Keratinocyte (primary cell): ENCODE measurements at regions not wholly inside any gene's neighbourhood (a gene's known extent, or its start where the extent isn't known, plus 50 kb on each side); places are given as distances from the start of the nearest gene placed in this dataset.
"Not testable (repeated sequence)": the region's sequence is repeated elsewhere in the genome, so short reads cannot be mapped to it uniquely, and the experiment has no call there.

Source experiments
- DNase-seq: peaks from one replicate; pipeline ENCODE4 v3.0.0-alpha.2; 2011; ENCODE audit warnings: low read depth, missing footprints, low spot score
- FAIRE-seq: peaks from 2 replicates; lab custom pipeline; 2011; peaks lifted over from hg19 to GRCh38; lab: Jason Lieb, UNC
- H2AFZ ChIP-seq: 2 replicates; pipeline ENCODE4 v1.6.0; 2012; ENCODE audit warnings: low read length, control low read depth, inconsistent platforms; ENCODE audit not compliant: control insufficient read depth
- H3K27ac ChIP-seq: 2 replicates; pipeline ENCODE4 v1.5.1; 2011; ENCODE audit warnings: low read length; ENCODE audit not compliant: control insufficient read depth, insufficient read depth
- H3K27me3 ChIP-seq: 3 replicates; pipeline ENCODE4 v1.6.0; 2011; ENCODE audit warnings: low read length; ENCODE audit not compliant: control insufficient read depth, insufficient read depth; ENCODE audit errors: extremely low read depth
- H3K36me3 ChIP-seq, 2 experiments: 2 replicates in 1 of 2; 3 replicates in 1 of 2; pipeline ENCODE4 v1.5.1; 2011; ENCODE audit warnings: low read length in 2 of 2, mild to moderate bottlenecking in 1 of 2; ENCODE audit not compliant: control insufficient read depth in 2 of 2, insufficient read depth in 2 of 2; ENCODE audit errors: extremely low read depth in 1 of 2
- H3K4me1 ChIP-seq: 3 replicates; pipeline ENCODE4 v1.5.1; 2011; ENCODE audit warnings: low read length; ENCODE audit not compliant: control insufficient read depth, insufficient read depth; ENCODE audit errors: extremely low read depth
- H3K4me2 ChIP-seq: 3 replicates; pipeline ENCODE4 v1.6.0; 2011; ENCODE audit warnings: low read depth, low read length; ENCODE audit not compliant: control insufficient read depth, insufficient read depth; ENCODE audit errors: extremely low read depth
- H3K4me3 ChIP-seq, 3 experiments: fragments of 200-600 bp in 1 of 3; sonication (generic) in 1 of 3; 2 replicates in 2 of 3; 3 replicates in 1 of 3; pipeline ENCODE4 v1.5.1; 2011 to 2016; ENCODE audit warnings: low read length in 3 of 3, mild to moderate bottlenecking in 3 of 3, control low read depth in 2 of 3, inconsistent platforms in 1 of 3, low read depth in 1 of 3, mixed read lengths in 1 of 3, mixed run types in 1 of 3, moderate library complexity in 1 of 3; ENCODE audit not compliant: control insufficient read depth in 2 of 3, insufficient read depth in 2 of 3; ENCODE audit errors: extremely low read depth in 1 of 3
- H3K79me2 ChIP-seq: 2 replicates; pipeline ENCODE4 v1.6.0; 2012; ENCODE audit warnings: low read length; ENCODE audit not compliant: control insufficient read depth, insufficient read depth
- H3K9ac ChIP-seq: 3 replicates; pipeline ENCODE4 v1.6.0; 2011; ENCODE audit warnings: low read length; ENCODE audit not compliant: control insufficient read depth, insufficient read depth; ENCODE audit errors: extremely low read depth
- H3K9me1 ChIP-seq: 3 replicates; pipeline ENCODE4 v1.6.0; 2011; ENCODE audit warnings: low read length; ENCODE audit not compliant: control insufficient read depth, insufficient read depth; ENCODE audit errors: extremely low read depth
- H3K9me3 ChIP-seq: 2 replicates; pipeline ENCODE4 v1.5.1; 2012; ENCODE audit warnings: low read depth, low read length; ENCODE audit not compliant: control insufficient read depth
- H4K20me1 ChIP-seq: 3 replicates; pipeline ENCODE4 v1.6.0; 2011; ENCODE audit warnings: low read length; ENCODE audit not compliant: control insufficient read depth, insufficient read depth; ENCODE audit errors: extremely low read depth
- EZH2 ChIP-seq: IDR thresholded peaks from one replicate; pipeline ENCODE4 v1.6.1; 2012; ENCODE audit warnings: inconsistent platforms, mild to moderate bottlenecking, low read length, moderate library complexity
- dilution Hi-C: fragments of 300-500 bp; cut with MboI; formaldehyde crosslinking; loops from one replicate; pipeline ENCODE4 v1.7.0; 2020; ENCODE audit warnings: low sequenced_read_pairs; ENCODE audit not compliant: extremely low pct_ligation_motif_present
- TF ChIP-seq, protein P1 (sequence below), 3 experiments: IDR thresholded peaks in 1 of 3; conservative IDR thresholded peaks in 1 of 3; optimal IDR thresholded peaks in 1 of 3; 2 replicates in 2 of 3; 3 replicates in 1 of 3; pipeline versions ENCODE3 to v1.5.1; 2011; ENCODE audit warnings: low read length in 3 of 3, mild to moderate bottlenecking in 3 of 3, moderate library complexity in 2 of 3, control low read depth in 1 of 3, inconsistent platforms in 1 of 3; ENCODE audit not compliant: insufficient read depth in 2 of 3; ENCODE audit errors: extremely low read depth in 1 of 3

DNA sequence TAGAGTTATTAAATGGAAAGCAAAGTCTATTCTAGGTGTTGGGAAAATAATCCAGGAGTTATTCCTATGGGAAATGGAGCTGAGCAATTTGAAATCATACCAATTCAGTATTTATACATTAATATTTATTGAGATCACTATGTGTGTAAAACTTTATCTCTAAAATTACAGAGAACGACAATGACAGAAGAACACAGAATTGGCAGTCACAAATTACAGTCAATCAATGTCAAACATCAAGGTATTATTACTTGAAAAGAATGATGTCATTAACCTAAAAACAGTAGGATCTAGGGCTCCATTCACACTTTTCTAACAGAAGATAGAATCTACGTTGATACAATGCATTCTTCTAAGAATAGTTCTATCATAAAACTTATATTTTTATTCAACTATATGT lies 154.9 kb upstream of the GJE1 start:
- Histone ChIP-seq H3K9me1 (no peaks in the 10 kb centered on the region), H3K27me3 (no peaks in the 10 kb centered on the region), H3K9me3 (no peaks in the 10 kb centered on the region), H3K27ac (no peak overlapping the region), H3K36me3 (no peaks in the 10 kb centered on the region), H3K4me3 (no peak overlapping the region), H4K20me1 (no peaks in the 10 kb centered on the region), H3K79me2 (no peaks in the 10 kb centered on the region), H3K9ac (no peak overlapping the region), H3K4me2 (no peak overlapping the region), H3K4me1 (no peaks in the 10 kb centered on the region), H2AFZ (no peak overlapping the region)
- no peak for TF ChIP-seq EZH2
- TF ChIP-seq, protein P1, sequence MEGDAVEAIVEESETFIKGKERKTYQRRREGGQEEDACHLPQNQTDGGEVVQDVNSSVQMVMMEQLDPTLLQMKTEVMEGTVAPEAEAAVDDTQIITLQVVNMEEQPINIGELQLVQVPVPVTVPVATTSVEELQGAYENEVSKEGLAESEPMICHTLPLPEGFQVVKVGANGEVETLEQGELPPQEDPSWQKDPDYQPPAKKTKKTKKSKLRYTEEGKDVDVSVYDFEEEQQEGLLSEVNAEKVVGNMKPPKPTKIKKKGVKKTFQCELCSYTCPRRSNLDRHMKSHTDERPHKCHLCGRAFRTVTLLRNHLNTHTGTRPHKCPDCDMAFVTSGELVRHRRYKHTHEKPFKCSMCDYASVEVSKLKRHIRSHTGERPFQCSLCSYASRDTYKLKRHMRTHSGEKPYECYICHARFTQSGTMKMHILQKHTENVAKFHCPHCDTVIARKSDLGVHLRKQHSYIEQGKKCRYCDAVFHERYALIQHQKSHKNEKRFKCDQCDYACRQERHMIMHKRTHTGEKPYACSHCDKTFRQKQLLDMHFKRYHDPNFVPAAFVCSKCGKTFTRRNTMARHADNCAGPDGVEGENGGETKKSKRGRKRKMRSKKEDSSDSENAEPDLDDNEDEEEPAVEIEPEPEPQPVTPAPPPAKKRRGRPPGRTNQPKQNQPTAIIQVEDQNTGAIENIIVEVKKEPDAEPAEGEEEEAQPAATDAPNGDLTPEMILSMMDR (optimal IDR thresholded peaks at IDR 0.05 in 1 of 3, IDR thresholded peaks at IDR 0.05 in 1 of 3, conservative IDR thresholded peaks at IDR 0.05 in 1 of 3; ENCODE audit: extremely low read depth in 1 of 3, insufficient read depth in 2 of 3, low read length in 3 of 3), result no peak
- DNase-seq (no peak), FAIRE-seq (no peak)
- dilution Hi-C loops, result no loop called here

GRCh38 chr6:141976994-141977393 lies 155.7 kb upstream of the GJE1 start:
- Histone ChIP-seq H3K27ac (no peak overlapping the region), H3K4me1 (no peaks in the 10 kb centered on the region), H3K9me3 (no peaks in the 10 kb centered on the region), H3K4me2 (no peak overlapping the region), H3K79me2 (no peaks in the 10 kb centered on the region), H2AFZ (no peak overlapping the region), H3K9ac (no peak overlapping the region), H4K20me1 (no peaks in the 10 kb centered on the region), H3K9me1 (no peaks in the 10 kb centered on the region), H3K4me3 (no peak overlapping the region), H3K27me3 (no peaks in the 10 kb centered on the region), H3K36me3 (no peaks in the 10 kb centered on the region)
- dilution Hi-C loops, result no loop called here
- no peak for TF ChIP-seq EZH2
- TF ChIP-seq, protein P1 (optimal IDR thresholded peaks at IDR 0.05 in 1 of 3, IDR thresholded peaks at IDR 0.05 in 1 of 3, conservative IDR thresholded peaks at IDR 0.05 in 1 of 3; ENCODE audit: extremely low read depth in 1 of 3, insufficient read depth in 2 of 3, low read length in 3 of 3), result no peak
- DNase-seq, result no peak
- no peak for FAIRE-seq

DNA sequence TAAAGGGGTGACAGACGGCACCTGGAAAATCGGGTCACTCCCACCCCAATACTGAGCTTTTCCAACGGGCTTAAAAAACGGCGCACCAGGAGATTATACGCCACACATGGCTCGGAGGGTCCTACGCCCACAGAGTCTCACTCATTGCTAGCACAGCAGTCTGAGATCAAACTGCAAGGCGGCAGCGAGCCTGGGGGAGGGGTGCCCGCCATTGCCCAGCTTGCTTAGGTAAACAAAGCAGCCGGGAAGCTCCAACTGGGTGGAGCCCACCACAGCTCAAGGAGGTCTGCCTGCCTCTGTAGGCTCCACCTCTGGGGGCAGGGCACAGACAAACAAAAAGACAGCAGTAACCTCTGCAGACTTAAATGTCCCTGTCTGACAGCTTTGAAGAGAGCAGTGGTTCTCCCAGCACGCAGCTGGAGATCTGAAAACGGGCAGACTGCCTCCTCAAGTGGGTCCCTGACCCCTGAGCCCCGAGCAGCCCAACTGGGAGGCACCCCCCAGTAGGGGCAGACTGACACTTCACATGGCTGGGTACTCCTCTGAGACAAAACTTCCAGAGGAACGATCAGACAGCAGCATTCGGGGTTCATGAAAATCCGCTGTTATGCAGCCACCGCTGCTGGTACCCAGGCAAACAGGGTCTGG lies 162.8 kb upstream of the GJE1 start:
- H3K36me3 ChIP-seq, H3K27ac ChIP-seq, H3K9me3 ChIP-seq, H3K4me1 ChIP-seq, H3K27me3 ChIP-seq, H3K4me3 ChIP-seq, H2AFZ ChIP-seq, H3K79me2 ChIP-seq, H3K9me1 ChIP-seq, DNase-seq, FAIRE-seq, H4K20me1 ChIP-seq, H3K9ac ChIP-seq, dilution Hi-C loops, H3K4me2 ChIP-seq: not testable (repeated sequence)
